Inflammatory macrophage treated with lipopolysaccharide for 4 hours (primary cell): ENCODE measurements at regions not wholly inside any gene's neighbourhood (a gene's known extent, or its start where the extent isn't known, plus 50 kb on each side); places are given as distances from the start of the nearest gene placed in this dataset.
"Not testable (repeated sequence)": the region's sequence is repeated elsewhere in the genome, so short reads cannot be mapped to it uniquely, and the experiment has no call there.

Source experiments
- DNase-seq: peaks from one replicate; pipeline ENCODE4 v3.0.0-alpha.2; 2020

DNA sequence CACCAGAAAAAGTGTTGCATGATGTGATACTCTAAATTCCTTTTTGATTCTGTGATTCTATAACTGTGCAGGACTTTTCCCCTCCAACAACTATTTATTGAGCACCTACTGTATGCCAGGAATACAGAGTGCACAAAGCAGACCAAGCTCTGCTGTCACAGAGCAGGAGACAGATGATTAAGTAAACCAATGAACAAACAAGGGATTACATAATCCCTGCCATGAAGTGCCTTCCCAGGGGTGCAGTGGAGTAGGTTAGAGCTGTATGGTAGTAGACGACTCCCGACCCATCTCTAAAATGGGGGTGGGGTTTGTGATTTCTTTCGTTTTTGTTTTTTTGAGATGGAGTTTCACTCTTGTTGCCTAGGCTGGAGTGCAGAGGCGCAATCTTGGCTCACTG lies 213.9 kb downstream of the TBX5 start:
- DNase-seq: no peak

DNA sequence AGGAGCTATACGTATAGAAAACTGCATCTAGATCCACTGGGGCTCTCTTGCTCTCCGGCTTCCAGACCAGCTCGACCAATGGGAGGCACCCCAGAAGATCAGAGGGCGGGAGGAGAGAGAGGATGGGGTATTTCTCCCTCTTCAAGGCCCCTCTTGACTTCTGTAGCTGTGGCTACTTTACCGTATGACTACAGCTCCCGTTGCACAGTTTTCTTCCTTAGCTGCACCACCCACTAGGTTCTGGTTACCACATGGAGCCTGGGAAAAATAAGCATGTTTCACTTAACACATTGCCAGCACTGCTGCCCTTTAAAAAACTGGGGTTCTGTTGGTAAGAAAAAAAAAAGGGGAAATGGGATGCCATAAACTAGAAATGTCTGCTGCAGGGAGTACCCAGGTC lies 214.4 kb downstream of the TBX5 start:
- DNase-seq: no peak

DNA sequence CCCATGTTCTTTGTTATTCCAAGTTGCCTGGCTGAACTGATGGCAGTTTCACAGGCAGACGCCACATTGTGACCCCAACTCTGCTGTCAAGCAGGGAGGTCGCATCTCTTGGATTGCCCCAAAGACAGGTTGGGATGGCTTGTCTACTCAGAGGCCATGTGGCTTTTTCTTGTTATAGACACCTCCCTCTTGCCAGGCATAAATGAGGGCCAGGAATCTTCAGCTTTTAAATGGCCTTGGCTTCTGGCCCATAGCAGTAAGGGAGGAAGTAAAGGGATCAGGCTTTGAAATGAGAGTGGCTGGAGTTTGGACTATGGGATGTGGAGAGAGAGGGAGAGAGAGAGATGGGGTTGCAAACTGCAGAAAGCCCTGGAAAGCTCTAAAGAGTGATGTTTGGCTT lies 215.0 kb downstream of the TBX5 start:
- DNase-seq: no peak

DNA sequence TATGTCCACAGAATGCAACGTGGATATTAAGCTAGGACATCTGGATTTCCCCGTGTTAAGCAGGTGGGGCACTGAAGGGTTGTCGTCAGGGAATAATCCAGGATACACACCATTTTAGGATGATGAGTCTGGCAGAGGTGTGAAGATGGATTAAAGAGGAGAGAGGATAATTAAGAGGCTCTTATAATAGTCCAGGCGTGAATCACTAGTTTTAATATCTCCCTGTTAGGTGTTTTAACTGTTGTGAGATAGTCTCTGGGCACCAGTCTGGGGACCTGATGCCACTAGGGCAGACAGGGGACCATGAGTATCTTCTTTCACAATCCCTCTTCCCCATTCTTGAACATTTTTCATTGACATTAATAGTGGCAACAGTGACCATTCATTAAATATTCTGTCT lies 216.7 kb downstream of the TBX5 start:
- no peak for DNase-seq

DNA sequence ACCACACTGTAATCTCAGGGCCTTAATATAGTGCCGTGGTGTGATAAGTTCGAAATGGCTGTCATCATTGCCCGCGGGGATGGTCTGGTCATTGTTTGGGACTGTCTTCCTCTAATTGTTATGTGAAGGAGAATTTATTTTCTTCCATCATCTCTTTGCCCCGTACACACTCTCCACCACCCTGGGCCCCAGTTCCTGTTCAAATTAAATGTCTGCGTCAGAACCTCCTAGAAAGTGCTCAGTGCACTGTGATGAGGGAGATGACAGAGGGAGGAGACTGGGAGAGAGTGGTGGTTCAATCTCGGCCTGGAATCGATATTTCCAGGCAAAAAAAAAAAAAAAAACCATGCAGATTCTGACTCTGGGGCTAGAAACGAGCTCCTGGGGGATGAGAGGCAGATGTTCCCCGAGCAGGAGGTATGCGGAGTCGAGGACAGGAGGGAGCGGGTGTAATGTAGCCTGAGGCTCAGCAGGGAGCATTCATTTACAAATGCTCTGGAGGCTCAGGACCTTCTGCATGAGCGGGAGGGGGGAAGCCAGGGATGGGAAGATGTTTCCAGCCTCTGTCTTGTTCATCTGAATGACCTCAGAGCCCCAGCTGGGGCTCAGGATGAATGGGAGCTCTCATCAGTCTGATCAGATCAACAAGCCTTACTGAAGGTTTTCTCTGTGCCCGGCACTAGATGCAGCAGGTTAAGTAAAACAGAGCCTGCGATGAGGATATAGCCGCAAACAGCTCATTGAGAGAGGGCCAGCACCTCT lies 219.5 kb downstream of the TBX5 start:
- no peak for DNase-seq

DNA sequence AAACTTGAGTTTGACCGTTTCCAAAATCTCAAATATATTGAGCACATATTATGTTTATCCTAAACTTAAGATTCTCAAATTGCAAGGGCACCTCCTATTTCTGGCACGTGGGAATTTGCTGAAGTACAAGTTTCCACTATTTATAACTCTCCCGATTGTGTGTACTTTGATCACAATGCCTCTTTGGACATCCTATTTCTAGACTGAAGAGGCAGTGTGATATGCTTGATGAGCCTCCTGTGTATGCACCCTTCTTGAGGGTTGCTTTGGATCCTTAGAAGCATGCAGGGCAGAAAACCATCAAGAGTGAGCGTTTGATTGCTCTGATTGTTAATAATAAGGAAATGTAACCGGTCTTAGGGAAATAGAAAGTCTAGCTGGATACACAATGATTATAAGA lies 218.9 kb upstream of the RBM19 start:
- no peak for DNase-seq

DNA sequence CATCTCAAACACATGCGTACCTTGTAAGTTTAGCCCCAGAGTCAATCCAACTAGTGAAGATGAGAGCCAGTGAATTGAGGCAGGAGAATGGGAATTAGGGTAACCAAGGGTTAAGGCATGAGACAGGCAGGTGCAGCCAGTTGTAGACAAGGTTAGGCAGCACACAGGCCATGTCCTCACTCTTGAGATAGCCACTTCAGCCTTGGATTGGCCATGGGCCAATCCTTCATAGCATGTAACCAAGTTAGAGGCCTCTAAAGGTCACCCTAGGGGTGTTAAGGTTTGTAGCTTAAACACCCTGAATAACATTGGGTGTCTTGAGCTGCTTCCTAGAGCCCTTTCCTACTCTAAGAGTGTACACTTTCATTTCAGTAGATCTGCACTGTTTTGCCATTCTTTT lies 208.2 kb upstream of the RBM19 start:
- DNase-seq: no peak

DNA sequence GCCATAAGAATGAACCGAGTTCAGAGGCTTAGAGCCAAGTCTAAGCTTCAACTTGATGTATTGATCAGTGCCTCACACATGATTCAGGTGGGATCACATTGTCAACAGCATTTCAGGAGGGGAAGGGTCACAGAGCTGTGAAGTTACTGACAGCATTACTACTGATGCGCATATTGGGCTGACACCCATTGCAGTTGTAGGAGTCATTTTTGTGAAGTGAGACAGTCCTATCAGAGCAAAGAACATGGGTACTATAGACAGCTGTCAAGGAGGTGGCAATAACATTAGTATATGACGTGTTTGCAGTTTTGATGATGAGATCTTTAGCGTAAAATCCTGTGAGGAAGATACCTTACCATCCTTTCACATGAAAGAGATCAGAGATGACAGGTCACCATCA lies 206.0 kb upstream of the RBM19 start:
- DNase-seq: no peak

DNA sequence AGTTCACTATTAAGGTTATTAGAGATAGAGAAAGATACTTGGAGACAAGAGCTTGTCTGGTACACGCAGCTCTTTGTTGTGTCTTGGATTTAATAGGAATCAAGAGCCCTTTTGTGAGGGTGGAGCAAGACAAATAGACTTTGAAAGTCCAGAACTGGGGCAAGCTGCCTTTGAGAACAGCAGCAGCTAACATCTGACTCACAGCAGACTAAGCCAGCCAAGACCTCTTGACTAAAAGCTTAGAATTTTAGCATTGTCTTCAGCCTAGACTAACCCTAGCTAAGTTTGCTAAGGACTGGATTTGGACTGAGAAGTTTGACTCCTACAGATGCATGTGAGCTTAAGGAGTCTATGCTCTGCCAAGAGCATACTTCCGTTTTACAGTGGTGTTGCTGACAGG lies 201.9 kb upstream of the RBM19 start:
- no peak for DNase-seq

DNA sequence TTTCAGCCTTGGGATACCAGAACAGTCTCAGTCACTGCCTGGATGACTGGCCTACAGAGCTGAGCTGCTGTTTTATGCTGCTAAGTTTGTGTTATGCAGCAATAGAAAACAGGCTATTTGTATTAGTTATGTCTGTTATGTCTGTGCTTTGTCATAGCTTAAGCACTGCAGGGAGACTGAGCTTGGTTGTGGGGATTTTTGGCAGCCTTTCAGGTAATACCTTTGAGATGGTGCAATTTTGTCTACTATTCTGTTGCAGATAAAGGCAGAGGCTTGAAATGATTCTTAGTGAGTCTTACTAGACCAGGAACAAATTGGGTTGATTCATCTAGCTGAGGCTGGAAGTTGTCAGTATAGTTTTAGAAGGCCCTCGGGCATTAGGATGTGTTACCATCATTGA lies 201.3 kb upstream of the RBM19 start:
- no peak for DNase-seq

DNA sequence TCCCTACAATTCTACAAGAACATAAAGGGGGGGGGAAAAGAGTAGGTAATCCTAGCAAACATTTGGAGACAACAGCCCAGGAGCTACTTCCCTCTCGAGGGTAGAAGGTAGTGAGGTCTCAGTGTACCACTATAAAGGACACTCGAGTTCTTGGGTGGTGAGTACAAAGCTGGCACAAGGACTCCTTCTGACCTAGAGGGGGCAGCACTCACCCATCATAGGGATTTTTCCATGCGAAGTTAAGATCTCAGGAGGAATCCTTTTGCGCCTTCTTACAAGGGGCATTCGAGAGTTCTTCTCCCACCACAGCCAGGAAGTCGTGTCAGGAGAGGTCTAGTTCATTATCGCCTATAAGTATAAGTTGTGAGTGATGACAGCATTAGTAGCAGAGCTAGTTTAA lies 200.2 kb upstream of the RBM19 start:
- DNase-seq: peak; percentile 3

DNA sequence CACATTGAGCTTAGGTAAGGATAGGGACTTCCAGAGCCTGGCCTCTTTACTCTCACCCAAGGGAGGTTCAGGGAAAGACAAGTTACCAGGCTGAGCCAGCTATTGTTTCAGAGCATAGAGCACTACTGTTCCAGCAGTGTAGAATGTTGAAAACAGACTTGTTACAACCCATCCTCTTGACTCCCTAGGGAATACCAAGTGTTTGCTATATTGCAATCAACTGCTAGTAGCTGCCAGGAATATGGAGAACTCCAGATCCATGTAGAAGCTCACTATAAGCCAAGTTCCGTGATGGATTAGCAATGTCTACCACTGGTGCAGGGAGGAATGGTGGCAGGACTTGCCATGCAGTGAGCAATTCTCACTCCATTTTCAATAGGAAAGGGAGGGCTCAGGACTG lies 199.8 kb upstream of the RBM19 start:
- no peak for DNase-seq

DNA sequence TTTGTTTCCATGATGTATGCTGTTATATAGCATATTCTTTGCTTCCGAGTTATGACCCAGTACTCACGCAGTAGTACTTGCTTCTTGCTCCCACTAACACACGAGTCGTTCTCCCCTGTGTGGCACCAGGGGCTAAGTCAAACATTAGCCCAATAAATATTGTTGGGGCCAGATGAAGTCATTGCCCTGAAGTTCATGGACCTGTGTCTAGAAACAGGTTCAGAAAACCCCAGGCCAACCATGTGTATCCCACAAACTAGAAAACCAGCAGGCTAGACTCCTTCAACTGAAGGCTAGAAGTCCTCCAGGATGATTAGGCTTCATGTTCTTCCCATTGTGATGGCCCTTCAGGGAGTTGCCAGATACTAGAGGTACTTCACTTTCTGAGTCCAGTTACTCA lies 198.2 kb upstream of the RBM19 start:
- no peak for DNase-seq

DNA sequence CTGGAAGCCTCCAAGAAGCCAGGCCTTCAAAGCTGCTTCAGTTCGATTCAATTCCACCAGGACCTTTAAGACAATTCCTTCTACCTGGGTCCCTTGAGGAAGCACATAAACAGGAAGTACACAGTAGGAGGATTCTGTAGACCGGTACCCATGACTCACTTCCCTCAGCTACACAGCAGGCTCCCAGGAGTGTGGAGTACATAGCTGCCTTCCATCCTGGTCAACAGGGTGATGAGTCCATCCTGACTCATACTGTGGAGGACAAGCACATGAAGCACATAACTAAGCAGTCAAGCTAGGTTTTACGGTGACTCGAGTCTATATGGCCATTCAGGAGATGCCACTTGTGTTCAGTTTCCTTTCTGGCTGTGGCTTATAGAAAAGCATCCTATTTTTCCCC lies 197.6 kb upstream of the RBM19 start:
- no peak for DNase-seq

DNA sequence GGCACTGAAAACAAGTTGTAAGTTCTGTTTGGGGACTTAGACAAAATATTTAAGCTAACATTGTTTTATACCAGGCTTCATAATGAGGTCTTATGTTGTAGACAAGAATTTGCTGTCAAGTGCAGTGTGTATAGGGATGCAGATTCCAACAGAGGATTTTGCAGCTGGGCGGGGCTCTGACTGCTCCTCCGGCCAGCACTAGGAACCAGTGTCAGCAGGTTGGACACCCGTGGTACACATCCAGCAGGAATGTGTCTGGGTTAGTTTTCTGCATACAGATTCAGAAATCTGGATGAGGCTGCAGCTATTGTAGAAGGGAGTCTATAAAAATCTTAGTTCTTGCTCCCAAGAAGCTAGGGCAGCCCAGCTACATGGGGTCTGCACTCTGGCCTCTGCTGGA lies 194.3 kb upstream of the RBM19 start:
- DNase-seq: no peak

DNA sequence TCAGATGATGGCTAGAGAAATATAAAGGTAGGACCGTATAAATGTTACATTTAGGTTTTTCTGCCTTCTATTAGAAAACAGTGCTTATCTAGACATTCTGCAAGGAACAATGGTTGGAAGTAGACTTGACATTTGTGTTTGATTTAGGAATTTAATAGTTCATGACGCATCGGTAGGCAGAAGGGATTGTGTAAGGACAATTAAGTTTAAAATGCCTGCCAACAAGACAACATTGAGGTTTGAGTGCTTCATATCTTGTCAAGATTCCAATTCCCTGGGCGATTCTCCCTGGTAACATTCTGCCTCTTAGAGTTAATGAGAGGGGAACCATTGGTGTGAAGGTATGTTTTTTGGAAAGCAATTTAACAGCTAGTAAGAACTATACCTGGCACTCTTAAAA lies 186.8 kb upstream of the RBM19 start:
- DNase-seq: no peak

DNA sequence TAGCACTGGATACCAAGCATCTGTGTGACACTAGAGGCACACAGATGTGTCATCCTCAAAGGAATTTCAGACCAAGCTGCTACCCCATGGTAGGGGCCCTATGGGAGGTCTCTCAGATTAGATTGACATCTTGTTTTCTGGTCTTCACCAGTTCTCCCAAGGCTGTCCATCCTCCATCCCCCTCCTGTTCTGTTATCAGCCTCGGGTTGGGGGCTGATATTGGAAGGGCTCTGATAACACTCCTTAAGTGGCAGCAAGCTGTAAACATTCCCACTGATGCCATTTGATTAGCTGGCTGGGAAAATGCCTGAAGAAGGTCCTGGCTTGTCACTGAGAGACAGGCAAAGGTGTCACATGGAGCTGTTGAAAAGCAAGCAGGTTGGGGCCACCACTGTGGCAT lies 185.9 kb upstream of the RBM19 start:
- DNase-seq: no peak

DNA sequence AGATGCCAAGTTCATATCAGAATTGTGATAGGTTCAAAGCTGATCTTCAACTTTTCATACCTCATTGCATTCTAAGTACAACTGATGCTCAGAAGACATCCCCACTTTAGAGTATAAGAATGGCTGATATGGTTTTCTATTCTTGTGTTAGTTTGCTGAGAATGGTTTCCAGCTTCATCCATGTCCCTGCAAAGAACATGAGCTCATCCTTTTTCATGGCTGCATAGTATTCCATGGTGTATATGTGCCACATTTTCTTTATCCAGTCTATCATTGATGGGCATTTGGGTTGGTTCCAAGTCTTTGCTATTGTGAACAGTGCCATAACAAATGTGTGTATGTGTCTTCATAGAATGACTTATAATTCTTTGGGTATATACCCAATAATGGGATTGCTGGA lies 184.5 kb upstream of the RBM19 start:
- DNase-seq: not testable (repeated sequence)

DNA sequence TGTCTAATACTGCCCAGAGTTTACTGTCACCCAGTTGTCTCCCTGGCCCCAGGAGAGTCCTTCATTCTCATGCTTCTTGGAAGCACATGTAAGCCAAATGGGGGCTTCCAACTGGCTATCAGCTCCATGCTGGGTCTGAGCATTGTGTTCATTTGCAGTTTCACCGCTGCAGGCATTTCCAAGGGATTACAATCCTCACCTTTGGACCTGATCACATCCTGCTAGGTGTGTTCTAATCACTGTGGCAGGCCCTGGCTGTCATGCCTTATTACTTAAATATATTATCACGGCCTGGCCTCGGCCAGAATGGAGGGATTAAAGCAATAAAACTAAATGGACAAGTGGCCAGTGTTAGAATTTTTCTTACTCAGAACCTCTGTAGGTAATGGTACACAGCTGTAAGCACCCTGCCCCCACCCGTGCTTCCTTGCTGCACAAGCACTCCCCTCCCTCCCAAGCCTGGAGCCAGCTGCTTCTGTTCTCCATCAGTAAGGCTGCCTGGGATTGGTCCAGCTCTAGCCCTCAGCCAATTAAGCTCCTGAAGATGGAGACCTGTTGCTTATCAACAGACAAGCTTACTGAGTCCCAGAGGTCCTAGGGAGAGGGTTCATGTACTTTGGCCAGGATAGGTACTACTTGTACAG lies 175.9 kb upstream of the RBM19 start:
- no peak for DNase-seq

DNA sequence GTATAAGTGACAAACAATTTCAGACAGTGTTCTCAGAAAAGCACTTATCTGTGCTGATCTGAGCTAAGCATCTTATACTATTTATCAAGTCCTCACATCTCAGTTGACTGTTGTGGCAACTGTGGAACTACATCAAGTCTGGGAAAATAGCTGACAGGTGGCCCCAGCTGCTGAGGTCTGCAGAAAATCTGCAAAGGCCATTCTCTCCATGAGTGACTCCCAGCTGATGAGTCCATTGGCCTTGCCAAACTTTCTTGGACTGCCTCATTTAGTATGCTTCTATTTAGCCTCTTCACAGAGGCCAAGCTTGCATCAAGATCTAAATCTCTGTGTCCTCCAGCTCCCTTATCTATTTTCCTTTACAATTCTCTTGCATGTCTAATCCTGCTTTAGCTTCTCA lies 174.5 kb upstream of the RBM19 start:
- no peak for DNase-seq

DNA sequence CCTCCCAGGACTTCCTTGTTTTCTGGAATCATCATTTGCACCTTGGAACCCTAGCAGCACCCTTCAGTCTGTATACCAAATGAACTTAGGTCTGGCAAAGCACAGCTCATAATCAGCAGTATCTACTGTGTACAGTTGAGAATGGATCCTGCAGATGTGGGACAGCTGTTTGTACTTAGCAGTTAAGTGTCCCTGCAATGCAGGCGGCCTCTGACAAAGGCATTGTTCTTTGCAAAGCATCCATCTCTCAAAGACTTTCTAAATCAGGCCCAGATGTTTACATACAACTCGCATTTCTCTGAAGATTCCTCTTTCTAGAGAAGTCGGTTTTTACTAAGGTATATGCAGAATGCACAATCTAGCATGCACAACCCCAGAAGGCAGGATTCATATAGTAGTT lies 170.5 kb upstream of the RBM19 start:
- DNase-seq: no peak

DNA sequence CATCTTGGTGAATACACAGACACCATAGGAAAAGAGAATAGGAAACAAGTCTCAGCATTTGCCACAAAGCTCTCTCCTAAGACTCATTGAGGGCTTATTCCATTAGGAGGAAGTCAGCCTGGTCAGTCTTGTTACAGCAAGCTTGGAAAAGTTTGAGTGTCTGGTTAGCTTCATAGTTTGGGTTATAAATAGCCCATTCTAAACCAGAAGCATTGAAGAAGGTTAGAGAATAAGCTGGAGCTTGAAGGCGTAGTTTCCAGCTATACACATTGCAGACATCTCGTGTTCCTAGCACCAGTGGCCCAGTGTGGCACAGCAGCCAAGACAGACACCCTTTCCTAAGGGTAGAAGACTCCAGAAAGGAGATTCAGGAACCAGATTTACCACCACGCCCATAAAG lies 168.8 kb upstream of the RBM19 start:
- DNase-seq: no peak

DNA sequence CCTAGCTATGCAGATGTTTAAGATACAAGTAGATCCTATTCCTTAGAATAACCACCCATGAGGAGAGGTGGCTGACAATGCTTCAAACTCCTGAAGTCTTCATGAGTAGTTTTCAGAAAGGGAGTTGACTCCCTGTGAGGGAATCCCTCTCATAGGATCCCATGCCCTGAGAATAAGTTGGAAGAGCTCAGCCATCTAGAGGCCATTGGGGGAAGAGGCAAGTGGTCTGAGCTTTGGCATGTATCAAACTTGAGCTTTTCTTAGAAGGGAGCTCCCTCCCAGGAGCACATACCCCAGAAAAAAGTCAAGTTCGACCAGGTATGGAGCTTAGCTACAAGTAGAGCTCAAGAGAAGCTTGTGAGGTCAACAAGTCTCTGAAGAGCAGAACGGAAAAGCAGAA lies 165.7 kb upstream of the RBM19 start:
- DNase-seq: no peak

DNA sequence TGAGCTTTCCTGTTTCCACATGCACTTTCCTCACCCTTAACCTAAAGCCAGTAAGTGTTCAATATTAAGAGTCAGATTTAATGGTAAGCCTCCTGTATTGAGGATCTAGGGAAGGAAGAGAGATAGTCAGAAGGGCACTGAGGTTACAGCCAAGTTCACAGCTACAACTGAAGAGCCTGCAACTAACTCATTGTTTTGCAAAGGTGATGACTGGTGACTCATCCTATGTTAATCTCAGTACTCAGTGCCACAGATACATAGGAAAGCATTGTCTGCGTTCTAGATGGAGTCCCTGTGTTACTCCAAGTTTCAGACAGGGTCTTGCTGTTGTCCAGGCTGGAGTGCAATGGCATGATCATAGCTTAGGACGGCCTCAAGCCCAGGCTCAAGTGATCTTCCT lies 157.0 kb upstream of the RBM19 start:
- DNase-seq: no peak

DNA sequence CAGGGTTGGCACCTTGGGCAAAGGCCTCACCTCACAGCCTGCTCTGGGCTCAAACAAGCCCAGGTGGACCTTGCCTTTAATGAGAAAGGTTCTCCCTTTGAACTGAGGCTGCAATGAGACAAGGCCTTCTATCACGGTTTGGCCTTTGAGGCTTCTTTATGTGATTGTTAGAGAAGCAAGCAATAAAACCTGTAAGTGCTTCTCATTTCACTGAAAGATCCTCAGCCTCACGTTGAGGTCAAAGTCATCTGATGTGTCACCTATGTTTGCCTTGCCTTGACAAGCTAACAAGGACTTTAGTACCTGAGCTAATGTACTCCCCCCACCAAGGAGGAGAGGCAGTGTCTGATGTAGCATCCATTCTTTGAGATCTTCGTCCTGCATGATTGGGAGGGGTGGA lies 155.9 kb upstream of the RBM19 start:
- no peak for DNase-seq
